Non-pigmented ciliary epithelial cell (primary cell): ENCODE measurements at regions not wholly inside any gene's neighbourhood (a gene's known extent, or its start where the extent isn't known, plus 50 kb on each side); places are given as distances from the start of the nearest gene placed in this dataset.

Experiments used
- DNase-seq: peaks from one replicate; pipeline ENCODE4 v3.0.0-alpha.2; 2010; ENCODE audit warnings: low read depth

DNA sequence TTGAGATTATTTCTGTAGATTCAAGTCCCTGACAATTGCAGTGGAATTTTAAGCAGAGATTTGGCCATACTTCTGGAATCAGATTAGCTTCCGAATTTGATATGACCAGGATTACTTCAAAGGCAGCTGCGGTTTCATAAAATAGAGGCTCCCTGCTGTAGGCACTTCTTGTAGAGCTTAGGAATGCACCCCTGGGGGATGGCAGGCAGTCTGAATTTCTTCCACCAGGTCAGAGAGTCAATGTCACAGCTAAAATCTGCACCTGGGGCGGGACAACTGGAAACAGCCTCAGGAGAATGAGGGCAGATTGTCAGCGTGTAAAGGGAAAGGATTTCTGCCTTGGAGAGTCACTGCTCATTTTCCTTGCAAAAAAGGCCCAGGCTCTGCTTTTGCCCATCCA lies 182.6 kb downstream of the ARRDC4 start:
- DNase-seq: no peak

DNA sequence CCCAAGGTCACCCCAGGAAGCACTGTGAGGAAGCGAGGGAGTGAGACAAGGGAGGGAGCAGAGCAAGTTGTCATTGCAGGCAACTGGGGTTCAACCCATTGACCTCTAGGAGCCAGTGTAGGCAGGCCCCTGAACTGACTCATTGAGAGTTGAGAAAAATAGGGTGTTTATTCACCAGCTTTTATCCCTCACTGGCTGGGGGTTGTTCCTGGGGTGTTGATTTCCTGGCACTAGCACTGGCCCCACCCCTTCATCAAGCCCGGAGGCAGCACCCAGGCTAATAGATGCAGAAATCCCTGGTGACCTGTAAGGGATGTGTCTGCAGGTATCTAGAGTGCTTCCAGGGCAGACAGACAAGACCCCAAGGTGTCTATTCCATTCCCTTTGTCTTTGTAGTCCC lies 183.9 kb downstream of the ARRDC4 start:
- no peak for DNase-seq

DNA sequence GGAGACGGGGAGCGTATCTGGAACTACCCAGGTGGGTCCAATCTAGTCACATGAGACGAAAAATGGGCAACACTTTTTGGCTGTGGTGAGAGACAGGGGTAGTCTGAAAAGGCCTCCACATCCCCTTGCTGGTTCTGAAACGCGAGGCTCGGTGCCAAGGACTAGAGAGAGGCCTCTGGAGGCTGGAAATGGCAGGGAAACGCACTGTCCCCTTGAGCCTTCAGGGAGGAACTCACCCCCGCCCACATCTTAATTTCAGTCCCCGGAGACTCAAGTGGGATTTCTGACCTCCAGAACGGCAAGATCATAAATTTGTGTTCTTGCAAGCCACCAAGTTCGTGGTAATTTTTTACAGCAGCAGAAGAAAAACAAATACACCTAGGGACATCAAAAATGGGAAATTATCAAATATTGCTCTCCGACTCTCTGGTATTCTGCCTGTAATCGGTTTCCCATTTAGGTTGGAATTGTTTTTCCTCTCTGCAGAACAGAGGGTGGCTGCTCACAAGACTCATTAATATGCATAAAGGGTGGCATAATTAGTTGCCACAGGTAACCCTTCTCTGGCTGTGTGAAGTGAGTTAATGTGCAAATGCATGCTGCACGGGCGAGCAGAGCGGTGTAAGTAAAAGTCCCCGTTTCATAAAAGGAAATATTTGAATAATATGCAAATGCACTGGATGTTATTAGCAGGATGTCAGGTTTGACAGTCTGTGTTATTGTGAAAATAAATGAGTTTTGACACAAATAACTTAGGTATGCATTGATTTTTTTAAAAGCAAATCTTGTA lies 185.7 kb downstream of the ARRDC4 start:
- no peak for DNase-seq

DNA sequence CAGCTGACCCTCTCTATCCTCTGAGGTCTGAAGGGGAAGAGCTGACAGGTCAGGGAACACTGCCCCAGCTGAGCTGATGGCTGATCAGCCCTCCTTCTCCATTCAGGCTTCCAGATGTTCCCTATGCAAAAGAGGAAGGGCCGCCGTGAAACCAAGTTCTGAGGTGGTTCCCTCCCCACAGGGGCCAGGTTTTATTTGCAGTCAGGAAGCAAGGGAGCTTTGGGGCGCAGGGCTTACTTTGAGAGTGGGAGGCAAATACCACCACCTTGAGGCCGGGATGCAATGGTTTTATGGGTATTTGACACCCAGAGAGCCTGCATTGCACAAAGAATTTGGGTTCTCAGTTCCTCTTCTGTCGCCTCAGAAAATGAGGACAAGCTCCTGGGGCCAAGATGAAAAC lies 186.9 kb downstream of the ARRDC4 start:
- DNase-seq: no peak

DNA sequence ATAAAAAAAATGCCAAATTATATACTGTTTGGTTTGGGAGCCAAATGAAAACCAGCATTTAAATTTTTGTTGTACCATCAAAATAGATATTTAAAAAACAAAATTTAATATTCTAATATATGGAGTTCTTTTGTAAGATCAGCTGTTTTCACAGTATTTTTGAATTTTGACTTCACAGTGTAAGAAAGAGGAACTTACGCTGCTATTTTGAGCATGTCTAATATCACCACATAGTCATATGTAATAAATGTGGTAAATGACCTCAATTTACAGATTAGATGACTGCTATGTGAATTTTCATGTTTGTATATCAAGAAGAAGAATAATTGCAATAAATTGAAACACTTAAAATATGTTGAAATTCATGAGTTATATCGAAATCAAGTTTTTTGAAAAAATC lies 189.6 kb downstream of the ARRDC4 start:
- no peak for DNase-seq

DNA sequence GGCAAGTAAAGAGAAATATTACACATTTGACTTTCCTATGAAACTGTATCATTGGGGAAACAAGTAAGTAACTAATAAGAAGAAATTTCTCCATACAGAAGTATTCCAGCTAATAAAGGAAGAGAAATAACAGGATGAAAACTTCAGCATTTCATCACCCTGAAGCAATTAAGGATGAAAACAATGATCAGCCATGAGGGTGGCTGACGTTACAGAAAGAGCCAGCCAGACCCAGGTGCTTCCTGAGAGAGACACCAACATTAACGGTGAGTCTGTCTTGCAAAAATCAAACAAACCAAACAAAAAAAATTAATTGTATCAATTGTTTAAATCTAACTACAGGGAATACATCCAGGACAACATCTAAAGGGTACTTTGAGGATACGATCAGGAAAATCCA lies 190.0 kb downstream of the ARRDC4 start:
- no peak for DNase-seq

DNA sequence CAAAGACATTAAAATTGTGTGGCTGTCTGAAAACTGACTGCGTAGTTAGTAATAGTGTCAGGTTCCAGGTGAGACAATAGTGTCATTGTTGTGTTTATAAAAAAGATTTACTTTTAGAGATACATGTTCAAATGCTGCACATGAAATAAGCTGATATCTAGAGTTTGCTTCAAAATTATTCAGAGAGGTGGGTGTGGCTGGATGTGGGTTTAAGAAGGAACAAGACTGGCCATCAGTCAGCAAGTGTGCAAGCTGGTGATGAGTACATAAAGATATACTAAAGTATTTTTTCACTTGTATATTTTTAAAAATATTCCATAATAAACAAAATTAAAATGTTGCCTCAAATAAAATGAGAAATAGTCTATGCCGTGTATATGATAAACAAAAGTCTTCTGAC lies 190.6 kb downstream of the ARRDC4 start:
- DNase-seq: no peak

DNA sequence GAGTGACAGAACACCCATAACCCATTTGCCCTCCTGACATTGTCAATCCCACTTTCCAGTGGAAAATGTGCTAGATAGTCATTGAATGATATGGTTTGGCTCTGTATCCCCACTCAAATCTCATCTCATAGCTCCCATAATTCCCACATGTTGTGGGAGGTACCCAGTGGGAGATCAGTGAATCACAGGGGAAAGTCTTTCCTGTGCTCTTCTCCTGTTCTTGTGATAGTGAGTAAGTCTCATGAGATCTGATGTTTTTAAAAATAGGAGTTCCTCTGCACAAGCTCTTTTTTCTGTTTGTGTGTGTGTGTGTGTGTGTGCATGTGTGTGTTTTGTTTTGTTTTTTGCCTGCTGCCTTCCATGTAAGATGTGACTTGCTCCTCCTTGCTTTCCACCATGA lies 191.7 kb downstream of the ARRDC4 start:
- DNase-seq: no peak

DNA sequence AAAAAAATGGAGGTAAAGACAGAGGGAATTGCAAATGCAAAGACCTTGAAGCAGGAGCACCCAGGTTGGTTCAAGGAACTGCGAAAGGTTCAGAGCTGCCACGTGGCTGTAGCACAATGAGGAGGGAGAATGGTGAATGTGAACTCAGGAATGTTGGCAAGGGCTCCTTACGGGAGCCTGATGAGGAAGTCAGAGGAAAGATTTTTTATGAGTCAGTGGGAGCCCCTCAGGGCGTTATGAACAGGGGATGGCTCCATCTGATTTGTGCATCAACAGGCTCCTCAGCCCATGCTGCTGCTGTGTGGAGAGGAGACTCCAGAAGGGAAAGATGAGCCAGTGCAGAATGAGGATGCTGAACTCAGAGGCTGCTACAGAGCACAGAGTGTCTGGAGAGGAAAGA lies 194.4 kb downstream of the ARRDC4 start:
- peak; percentile 64 for DNase-seq

DNA sequence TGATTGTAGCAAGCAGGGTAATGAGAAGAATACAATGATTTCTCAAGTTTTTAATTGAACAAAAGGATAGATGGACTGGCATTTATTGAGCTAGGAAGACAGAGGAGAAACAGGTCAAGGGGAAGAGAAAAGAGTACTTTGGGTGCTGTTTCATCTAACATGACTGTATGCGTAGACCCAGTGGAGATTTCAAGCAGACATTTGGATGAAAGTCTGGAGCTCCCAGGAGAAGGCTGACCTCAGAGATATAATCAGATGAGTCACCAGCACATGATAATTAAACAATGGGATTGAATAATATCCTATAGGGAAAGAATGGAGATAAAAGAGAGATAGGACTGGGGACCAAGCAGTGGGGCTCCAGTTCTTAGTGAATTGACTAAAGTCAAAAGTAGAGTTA lies 194.9 kb downstream of the ARRDC4 start:
- no peak for DNase-seq

DNA sequence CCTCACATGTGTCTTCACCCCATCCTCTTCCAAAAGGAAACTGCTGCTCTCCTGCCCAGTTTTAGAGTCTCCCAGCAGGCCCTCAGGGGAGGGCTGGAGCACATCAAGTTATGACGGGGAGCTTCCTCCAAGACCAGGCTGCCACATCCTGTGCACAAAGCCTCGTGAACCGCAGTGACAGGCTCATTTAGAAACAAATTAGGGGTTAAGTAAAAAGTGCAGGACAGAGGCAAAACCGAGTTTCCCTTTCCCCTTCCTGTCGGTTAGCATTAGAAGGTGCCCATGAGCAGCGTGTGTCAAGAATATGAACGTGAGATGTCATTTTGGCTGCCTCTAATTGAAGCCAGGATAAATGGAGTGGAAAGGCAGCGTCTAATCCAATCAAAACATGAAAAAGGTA lies 199.7 kb downstream of the ARRDC4 start:
- no peak for DNase-seq

DNA sequence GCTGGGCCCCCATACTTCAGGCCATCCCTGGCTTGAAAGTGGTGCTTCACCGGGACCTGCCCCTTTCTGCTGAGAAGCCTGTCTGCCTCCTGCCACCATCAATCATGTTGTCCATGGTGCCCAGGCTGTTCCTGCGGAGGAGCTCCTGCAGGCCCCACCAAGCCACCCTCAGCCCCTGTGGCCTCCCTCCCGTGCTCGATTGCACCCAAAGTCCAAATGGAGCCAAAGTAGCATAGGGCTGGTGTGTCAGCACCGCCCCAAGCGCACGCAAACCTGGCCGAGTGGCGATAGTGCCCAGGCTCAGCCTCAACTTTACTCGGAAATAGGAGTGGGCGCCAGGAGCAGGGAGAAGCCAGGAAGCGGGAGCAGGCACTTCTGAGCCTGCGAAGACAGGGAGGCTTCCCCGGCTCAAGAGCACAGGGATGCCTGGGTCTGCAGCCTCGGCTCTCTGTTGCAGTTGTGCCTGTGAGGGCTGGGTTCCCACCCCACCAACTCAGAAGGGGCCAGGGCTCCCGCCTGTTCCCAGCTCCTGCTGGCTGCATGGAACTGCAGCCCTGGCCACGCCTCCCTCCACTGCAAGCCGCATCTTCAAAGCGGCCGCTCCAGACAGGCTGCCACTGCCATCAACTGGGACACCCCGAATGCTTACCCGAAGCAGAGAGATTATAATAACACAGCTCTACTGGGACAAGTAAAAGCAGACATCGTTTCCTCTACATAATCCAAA lies 203.0 kb downstream of the ARRDC4 start:
- DNase-seq: no peak

DNA sequence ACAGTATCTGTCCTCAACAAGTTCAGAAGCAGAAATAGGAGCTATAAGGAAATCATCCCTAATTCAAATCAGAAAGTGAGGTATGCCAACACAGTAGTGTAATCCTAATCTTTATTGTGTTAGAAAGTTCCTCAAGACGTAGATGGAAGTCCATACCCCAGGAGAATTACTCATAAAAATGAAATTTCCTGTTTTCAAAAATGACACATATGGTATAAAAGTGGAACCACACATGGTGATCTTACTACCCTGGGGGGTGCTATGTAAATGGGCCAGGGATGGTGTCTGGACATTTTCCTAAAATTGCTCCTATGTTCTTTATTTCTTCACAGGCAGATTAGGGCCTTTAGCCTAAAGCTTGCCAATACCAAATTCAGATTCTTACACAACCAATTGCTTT lies 204.1 kb downstream of the ARRDC4 start:
- no peak for DNase-seq

DNA sequence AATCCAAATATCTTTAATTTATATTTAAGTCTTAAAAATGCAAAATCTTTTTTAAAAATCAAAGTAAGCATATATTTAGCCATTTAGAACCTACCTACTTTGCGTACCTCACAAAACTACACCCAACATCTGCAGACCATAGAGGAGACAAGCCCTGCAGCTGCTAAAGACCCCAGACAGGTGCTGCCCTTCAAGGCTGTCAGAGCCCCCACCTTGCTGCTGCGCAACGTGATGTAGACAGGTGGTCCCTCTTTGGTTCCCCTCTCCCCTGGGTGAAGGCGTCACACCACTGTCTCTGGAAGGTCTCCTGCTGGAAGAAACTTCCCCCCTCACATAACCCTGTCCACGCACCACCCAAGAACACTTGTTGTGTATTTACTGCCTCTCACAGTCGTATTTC lies 204.5 kb downstream of the ARRDC4 start:
- no peak for DNase-seq

DNA sequence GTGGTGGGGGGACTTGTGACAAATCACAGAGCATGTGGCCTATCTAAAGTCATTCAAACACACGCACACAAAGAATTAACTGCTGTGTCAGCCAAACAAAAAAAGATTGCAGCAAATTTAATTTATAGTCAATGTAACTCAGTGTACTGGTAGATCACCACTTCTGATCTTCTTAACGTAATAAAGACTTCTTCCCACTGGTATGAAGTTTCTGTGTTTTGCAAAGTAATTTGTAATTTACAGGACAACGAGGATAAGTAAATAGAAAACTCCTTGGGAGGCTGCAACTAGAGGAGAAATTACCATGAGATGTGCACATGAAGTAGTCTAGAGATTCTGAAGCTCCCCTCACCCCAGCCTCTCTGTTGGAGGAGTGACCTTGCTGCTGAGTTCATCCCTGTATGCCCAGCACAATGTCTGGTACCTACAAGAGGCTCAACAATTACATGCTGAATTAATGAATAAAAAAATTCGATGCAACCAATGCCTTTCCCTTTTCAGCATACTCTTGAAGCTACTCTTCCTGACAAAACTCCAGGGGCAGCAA lies 207.3 kb downstream of the ARRDC4 start:
- no peak for DNase-seq

DNA sequence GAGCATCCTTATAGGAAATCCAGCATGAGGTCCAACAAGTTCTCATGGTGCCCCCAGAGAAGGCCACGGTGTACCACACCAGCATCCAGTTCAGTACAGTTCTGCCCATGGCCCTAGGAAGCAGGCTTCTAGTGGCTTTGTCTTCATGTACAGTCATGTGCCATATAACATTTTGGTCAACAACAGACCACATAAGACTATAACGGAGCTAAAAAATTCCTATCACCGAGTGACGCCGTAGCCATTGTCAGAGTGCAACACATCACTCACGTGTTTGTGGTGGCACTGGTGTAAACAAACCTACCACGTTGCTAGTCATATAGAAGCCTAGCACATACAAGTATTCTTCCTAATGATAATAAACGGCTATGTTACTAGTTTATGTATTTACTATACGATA lies 209.0 kb downstream of the ARRDC4 start:
- DNase-seq: no peak

DNA sequence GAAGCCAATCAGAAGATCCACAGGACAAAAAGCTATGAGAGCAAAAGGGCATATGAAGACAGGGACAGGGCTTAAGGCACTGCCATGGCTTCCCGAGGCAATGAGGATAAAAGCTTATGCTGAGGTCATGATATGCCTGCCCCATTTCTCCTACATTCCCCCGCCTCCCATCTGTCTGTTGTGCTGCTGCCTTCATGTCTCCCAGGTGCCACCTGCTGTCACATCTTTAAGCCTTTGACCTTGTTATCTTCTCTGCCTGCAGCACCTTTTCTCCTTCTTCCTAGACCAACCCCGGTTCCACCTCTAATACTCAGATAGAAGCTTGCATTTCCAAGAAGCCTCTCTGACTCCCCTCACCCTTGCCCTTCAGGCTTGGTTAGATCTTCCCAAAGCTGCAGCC lies 213.8 kb downstream of the ARRDC4 start:
- DNase-seq: no peak

DNA sequence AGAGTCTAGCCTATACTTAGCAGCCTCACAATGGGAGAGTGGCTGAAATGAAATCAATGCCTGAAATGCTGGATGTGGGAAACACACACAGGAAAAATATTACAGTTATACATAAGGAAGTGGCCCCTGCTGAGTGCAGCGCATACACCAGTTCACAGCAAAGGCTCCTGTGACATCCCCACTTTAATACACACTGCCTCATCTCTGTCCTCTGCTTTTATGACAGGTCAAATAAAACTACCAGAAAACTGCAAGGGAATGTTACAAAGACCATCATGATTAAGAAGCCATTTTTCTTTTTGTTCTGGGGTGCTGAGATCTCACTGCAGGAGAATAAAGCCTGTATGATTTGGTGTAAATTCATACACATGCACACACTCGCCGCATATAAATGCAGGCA lies 214.3 kb downstream of the ARRDC4 start:
- no peak for DNase-seq

DNA sequence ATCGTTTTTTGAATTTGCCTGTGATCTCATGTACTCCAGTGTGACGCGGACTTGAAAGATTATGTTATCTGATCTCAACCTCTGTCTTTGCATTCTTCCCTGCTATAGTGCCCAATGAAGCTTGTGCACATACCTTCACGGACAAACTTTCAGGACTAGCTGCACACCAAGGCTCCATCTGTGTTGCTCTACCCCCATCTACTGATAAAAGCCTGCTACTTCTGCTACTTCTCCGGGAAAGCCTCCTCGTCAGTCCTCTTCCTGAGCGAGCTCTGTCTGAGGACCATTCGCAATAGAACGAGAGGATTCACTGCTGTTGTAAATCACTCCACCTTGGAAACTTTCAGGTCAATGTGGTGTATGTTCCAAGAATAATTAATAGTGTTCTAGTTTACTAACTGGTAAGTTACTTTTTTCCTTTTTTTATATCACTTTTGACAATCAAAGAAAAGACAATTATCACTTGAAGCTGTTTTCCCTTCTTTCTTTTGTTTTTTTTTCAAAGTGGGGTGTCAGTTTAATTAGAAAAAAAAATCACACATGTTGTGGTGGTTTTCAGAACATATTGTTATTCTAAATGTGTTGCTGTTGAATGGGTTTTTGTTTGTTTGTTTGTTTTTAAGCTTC lies 217.6 kb downstream of the ARRDC4 start:
- peak; percentile 57 for DNase-seq

DNA sequence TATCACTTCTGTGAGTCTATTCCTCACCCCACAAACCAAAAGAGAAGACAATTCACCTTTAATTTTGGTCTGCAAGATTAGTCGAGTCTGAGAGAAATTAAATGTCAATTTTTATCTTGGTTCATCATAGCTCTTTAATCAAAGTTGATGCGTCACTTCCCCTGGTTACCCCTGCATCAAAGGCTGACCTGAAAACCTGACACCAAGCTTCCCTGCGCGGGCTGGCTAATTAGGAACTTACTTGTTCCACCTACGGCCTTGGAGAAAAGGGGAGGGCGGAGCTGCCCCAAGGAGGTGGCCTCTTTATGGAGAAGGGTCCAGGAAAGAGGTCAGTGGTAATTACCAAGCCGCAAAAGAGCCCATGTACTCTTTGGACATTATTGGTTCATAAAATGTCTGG lies 218.4 kb downstream of the ARRDC4 start:
- DNase-seq: no peak

DNA sequence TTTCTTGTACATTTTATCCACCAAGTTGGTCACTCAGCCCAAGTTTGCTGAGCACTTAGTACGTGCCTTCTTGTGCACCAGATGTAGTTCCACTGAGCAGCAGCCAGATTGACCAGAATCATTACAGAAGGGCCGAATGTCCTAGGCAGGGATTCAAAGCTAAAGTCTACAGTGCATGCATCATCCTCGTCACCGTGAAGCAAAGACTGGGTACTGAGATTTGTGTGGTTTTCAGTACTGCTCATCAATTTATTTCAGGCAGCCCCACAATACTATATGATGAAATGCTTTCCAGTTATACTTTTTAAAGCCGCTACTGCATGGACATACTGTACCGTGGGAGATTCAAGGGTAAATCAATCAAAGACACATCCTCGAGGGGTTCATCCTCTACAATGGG lies 227.0 kb downstream of the ARRDC4 start:
- DNase-seq: no peak

DNA sequence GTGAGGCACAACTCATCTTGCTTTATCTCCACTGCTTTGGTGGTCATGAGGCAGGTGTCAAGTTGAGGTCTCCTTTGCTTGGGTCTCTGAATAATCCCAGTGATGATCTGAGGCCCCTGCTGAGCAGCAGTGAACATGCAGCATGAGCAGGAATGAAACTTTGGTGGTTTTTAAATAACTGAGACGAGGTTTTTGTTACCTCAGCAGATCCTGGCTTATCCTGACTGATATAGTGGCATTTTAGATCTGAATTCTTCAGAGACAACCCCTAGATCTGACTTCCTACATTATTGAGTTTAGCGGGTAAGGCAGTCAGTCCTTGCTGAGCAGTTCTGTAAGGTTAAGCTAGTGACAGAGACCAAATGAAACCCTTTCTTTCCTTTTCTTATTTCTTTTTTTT lies 230.4 kb downstream of the ARRDC4 start:
- no peak for DNase-seq

DNA sequence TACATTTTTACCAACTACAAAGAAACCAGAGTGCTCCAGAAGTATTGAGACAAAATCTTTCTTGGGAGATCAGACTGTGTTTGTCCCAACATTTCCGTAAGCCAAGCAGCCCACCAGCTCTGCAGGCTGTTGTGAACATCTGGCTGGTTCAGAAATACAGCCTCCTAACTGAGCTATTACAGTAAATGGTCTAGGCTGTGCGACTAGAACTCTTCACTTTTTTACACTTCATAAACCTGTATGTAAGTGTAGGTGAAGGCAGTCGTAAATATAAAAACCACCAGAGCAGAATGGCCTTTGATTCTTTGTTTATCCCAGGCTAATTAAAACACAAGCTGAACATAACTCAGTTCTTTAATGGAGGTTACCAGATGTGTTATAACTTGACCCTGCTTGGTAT lies 235.3 kb downstream of the ARRDC4 start:
- DNase-seq: no peak
